ENCODE measurements at regions not wholly inside any gene's neighbourhood (a gene's known extent, or its start where the extent isn't known, plus 50 kb on each side); places are given as distances from the start of the nearest gene placed in this dataset.

DNA sequence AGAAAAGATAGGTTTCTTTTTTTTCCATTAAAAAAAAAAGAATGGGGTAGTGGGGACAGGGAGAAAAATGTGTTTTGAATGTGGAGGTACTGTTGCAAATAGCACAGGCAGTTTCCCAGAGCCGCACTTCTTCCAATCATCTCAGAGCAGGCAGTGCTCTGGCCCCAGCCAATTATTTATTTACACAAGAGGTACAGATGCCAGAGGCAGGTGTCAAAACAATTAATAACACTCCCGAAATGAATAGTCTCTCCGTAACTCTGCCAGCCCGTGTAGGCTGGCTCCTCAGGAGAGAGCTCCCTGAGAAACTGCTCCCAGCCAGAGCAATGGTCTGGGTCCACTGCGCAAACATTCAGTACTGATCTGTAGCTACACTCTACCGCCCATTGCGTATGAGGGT, 130.8 kb upstream of the IL1RAPL2 start:
- no peak for TF ChIP-seq EZH2 (IDR thresholded peaks at IDR 0.05; ENCODE audit: borderline replicate concordance, low read depth, low read length, severe bottlenecking)
- TF ChIP-seq, protein P1, sequence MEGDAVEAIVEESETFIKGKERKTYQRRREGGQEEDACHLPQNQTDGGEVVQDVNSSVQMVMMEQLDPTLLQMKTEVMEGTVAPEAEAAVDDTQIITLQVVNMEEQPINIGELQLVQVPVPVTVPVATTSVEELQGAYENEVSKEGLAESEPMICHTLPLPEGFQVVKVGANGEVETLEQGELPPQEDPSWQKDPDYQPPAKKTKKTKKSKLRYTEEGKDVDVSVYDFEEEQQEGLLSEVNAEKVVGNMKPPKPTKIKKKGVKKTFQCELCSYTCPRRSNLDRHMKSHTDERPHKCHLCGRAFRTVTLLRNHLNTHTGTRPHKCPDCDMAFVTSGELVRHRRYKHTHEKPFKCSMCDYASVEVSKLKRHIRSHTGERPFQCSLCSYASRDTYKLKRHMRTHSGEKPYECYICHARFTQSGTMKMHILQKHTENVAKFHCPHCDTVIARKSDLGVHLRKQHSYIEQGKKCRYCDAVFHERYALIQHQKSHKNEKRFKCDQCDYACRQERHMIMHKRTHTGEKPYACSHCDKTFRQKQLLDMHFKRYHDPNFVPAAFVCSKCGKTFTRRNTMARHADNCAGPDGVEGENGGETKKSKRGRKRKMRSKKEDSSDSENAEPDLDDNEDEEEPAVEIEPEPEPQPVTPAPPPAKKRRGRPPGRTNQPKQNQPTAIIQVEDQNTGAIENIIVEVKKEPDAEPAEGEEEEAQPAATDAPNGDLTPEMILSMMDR (IDR thresholded peaks at IDR 0.05; ENCODE audit: borderline replicate concordance, extremely low read depth, low read length, poor library complexity, severe bottlenecking): no peak

Measured in DND-41 (cell line).